Liver (tissue), 3 donors: ENCODE measurements at regions not wholly inside any gene's neighbourhood (a gene's known extent, or its start where the extent isn't known, plus 50 kb on each side); places are given as distances from the start of the nearest gene placed in this dataset.

Experiments
- FOXA1 ChIP-seq: IDR thresholded peaks from 2 replicates; pipeline ENCODE4 v1.6.1; 2016; ENCODE audit warnings: antibody characterized with exemption
- GABPA ChIP-seq, 2 donors: IDR thresholded peaks in 1 of 2; conservative IDR thresholded peaks in 1 of 2; 2 replicates each; pipeline ENCODE4 v1.6.1; 2016; ENCODE audit warnings: antibody characterized with exemption in 2 of 2, mild to moderate bottlenecking in 1 of 2, moderate library complexity in 1 of 2
- JUND ChIP-seq, 2 donors: IDR thresholded peaks; 2 replicates each; pipeline ENCODE4 v1.6.1; 2016; ENCODE audit warnings: antibody characterized with exemption in 2 of 2
- SP1 ChIP-seq: IDR thresholded peaks from 2 replicates; pipeline ENCODE4 v1.6.1; 2018; ENCODE audit warnings: antibody characterized with exemption, mild to moderate bottlenecking
- YY1 ChIP-seq: IDR thresholded peaks from 2 replicates; pipeline ENCODE4 v1.6.1; 2016; ENCODE audit warnings: antibody characterized with exemption, mild to moderate bottlenecking
- TF ChIP-seq, protein P1 (sequence below): fragments of 150-350 bp; IDR thresholded peaks from 2 replicates; pipeline ENCODE4 v1.5.1; 2017; ENCODE audit warnings: improper control_type of control experiment, low read depth, low read length; ENCODE audit not compliant: missing input control
- TF ChIP-seq, protein P2 (sequence below): IDR thresholded peaks from 2 replicates; pipeline ENCODE4 v1.6.1; 2016; ENCODE audit warnings: antibody characterized with exemption, mild to moderate bottlenecking
- donor health status: healthy.
- donor health status: healthy.

DNA sequence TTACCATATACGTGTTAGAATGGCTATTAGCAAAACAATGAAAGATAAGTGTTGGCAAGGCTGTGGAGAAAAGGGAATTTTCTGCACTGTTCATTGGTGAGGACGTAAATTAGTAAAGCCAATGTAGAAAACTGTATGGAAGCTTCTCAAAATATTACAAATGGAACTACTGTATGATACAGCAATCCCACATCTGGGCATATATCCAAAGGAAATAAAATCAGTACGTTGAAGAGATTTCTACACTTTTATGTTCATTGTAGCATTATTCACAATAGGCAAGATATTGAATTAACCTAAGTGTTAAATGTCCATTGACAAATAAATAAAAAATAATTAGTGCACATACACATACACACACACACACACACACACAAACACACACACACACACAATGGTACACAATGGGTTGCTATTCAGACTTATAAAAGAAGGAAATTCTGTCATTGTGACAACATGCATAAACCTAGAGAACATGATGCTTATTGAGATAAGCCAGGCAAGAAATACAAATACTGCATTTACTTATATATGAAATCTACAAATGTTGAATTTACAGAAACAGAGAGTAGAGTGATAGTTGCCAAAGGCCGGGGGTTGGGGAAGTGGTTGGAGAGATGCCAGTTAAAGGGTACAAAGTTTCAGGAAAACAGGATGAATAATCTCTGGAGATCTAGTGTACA, 565.8 kb upstream of the LRRC4C start:
- TF ChIP-seq SP1: no peak
- no peak for TF ChIP-seq GABPA (IDR thresholded peaks at IDR 0.05 in 1 of 2, conservative IDR thresholded peaks at IDR 0.05 in 1 of 2)
- TF ChIP-seq, protein P1, sequence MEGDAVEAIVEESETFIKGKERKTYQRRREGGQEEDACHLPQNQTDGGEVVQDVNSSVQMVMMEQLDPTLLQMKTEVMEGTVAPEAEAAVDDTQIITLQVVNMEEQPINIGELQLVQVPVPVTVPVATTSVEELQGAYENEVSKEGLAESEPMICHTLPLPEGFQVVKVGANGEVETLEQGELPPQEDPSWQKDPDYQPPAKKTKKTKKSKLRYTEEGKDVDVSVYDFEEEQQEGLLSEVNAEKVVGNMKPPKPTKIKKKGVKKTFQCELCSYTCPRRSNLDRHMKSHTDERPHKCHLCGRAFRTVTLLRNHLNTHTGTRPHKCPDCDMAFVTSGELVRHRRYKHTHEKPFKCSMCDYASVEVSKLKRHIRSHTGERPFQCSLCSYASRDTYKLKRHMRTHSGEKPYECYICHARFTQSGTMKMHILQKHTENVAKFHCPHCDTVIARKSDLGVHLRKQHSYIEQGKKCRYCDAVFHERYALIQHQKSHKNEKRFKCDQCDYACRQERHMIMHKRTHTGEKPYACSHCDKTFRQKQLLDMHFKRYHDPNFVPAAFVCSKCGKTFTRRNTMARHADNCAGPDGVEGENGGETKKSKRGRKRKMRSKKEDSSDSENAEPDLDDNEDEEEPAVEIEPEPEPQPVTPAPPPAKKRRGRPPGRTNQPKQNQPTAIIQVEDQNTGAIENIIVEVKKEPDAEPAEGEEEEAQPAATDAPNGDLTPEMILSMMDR: no peak
- no peak for TF ChIP-seq FOXA1
- no peak for TF ChIP-seq YY1
- TF ChIP-seq JUND (IDR thresholded peaks at IDR 0.05): no peak
- TF ChIP-seq, protein P2, sequence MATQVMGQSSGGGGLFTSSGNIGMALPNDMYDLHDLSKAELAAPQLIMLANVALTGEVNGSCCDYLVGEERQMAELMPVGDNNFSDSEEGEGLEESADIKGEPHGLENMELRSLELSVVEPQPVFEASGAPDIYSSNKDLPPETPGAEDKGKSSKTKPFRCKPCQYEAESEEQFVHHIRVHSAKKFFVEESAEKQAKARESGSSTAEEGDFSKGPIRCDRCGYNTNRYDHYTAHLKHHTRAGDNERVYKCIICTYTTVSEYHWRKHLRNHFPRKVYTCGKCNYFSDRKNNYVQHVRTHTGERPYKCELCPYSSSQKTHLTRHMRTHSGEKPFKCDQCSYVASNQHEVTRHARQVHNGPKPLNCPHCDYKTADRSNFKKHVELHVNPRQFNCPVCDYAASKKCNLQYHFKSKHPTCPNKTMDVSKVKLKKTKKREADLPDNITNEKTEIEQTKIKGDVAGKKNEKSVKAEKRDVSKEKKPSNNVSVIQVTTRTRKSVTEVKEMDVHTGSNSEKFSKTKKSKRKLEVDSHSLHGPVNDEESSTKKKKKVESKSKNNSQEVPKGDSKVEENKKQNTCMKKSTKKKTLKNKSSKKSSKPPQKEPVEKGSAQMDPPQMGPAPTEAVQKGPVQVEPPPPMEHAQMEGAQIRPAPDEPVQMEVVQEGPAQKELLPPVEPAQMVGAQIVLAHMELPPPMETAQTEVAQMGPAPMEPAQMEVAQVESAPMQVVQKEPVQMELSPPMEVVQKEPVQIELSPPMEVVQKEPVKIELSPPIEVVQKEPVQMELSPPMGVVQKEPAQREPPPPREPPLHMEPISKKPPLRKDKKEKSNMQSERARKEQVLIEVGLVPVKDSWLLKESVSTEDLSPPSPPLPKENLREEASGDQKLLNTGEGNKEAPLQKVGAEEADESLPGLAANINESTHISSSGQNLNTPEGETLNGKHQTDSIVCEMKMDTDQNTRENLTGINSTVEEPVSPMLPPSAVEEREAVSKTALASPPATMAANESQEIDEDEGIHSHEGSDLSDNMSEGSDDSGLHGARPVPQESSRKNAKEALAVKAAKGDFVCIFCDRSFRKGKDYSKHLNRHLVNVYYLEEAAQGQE: no peak
